Activated CD8-positive, alpha-beta T cell treated with anti-CD3 and anti-CD28 coated beads for 36 hours (primary cell): ENCODE measurements at regions not wholly inside any gene's neighbourhood (a gene's known extent, or its start where the extent isn't known, plus 50 kb on each side); places are given as distances from the start of the nearest gene placed in this dataset.

Source experiments
- ATAC-seq: fragments of 200-7000 bp; cut with Tn5 transposase; one replicate; pipeline ENCODE4 v1.10.0; 2021; ENCODE audit warnings: mild to moderate bottlenecking, moderate library complexity
- CTCF ChIA-PET: fragments of 350-600 bp; sonication (Branson Sonifier 250); formaldehyde crosslinking; loops from one replicate; lab custom pipeline; 2021; ENCODE audit warnings: antibody characterized with exemption; lab: Charles Lee
- POLR2A ChIA-PET: fragments of 350-600 bp; sonication (Branson Sonifier 250); formaldehyde crosslinking; loops from one replicate; lab custom pipeline; 2021; ENCODE audit warnings: antibody characterized with exemption; lab: Charles Lee
- DNase-seq: peaks from one replicate; pipeline ENCODE4 v3.0.0-alpha.2; 2020
- H3K27ac Mint-ChIP-seq: one replicate; pipeline ENCODE4 v1.8.0; 2021; ENCODE audit warnings: mild to moderate bottlenecking, mixed read lengths
- H3K27me3 Mint-ChIP-seq: one replicate; pipeline ENCODE4 v1.8.0; 2021; ENCODE audit warnings: mixed read lengths
- H3K36me3 Mint-ChIP-seq: one replicate; pipeline ENCODE4 v1.8.0; 2021; ENCODE audit warnings: low read depth, mixed read lengths
- H3K4me1 Mint-ChIP-seq: one replicate; pipeline ENCODE4 v1.8.0; 2021; ENCODE audit warnings: low read depth, mixed read lengths
- H3K4me3 Mint-ChIP-seq: one replicate; pipeline ENCODE4 v1.8.0; 2021; ENCODE audit warnings: mild to moderate bottlenecking, moderate library complexity, mixed read lengths
- H3K9me3 Mint-ChIP-seq: one replicate; pipeline ENCODE4 v1.8.0; 2021; ENCODE audit warnings: mixed read lengths
- intact Hi-C: fragments of 100-400 bp; cut with micrococcal nuclease; formaldehyde crosslinking; loops from one replicate; pipeline ENCODE4 v1.10.0; 2022
- TF ChIP-seq, protein P1 (sequence below): fragments of 200-600 bp; IDR thresholded peaks from one replicate; pipeline ENCODE4 v1.8.0; 2022; ENCODE audit warnings: antibody characterized with exemption, mild to moderate bottlenecking

DNA sequence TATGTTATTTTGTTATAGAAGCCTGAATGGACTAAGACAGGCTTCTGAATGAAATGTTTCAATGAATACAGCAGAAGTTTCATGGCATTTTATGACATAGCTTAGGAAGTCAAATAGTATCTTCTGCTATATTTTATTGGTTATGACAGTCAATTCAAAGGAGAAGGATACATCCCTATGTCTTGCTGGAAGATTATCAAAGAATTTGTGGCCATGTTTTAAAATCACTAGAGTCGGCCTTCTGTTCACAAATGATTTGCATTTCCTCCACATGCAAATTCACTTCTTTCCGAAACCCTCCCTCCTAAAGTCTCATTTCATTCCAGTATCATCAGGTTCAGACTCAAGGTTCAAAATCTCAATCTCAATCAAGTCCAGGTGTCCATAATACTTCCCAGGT lies 679.2 kb upstream of the ADAMTS5 start:
- peaks cover 3% of the 10 kb centered on the region for H3K9me3 Mint-ChIP-seq
- no peaks in the 10 kb centered on the region for H3K4me1 Mint-ChIP-seq
- no peak for ATAC-seq
- no peak for DNase-seq
- CTCF ChIA-PET = no interaction called here
- H3K27me3 Mint-ChIP-seq = no peaks in the 10 kb centered on the region
- no peak overlapping the region for H3K4me3 Mint-ChIP-seq
- H3K27ac Mint-ChIP-seq = no peak overlapping the region
- TF ChIP-seq, protein P1, sequence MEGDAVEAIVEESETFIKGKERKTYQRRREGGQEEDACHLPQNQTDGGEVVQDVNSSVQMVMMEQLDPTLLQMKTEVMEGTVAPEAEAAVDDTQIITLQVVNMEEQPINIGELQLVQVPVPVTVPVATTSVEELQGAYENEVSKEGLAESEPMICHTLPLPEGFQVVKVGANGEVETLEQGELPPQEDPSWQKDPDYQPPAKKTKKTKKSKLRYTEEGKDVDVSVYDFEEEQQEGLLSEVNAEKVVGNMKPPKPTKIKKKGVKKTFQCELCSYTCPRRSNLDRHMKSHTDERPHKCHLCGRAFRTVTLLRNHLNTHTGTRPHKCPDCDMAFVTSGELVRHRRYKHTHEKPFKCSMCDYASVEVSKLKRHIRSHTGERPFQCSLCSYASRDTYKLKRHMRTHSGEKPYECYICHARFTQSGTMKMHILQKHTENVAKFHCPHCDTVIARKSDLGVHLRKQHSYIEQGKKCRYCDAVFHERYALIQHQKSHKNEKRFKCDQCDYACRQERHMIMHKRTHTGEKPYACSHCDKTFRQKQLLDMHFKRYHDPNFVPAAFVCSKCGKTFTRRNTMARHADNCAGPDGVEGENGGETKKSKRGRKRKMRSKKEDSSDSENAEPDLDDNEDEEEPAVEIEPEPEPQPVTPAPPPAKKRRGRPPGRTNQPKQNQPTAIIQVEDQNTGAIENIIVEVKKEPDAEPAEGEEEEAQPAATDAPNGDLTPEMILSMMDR = no peak
- POLR2A ChIA-PET = no interaction called here
- no peaks in the 10 kb centered on the region for H3K36me3 Mint-ChIP-seq
- intact Hi-C loops = no loop called here

DNA sequence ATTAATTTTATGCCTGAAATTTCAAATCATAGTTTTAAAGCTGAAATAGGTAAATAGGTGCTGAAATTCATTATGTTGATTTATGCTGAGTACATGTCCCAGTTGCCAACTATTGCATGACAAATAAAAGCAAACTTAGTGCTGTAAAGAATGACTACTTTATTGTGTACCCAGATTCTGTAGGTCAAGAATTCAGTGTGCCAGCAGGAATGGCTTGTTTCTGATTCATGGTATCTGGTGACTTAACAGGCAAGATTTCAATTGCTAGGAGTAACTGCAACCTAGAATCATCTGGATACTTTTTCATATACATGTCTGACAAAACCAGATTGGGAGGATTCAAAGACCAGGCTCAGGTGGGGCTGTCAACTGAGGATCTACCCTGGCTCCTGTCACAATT lies 678.4 kb upstream of the ADAMTS5 start:
- Mint-ChIP-seq H3K9me3 (peaks cover 3% of the 10 kb centered on the region), H3K27me3 (no peaks in the 10 kb centered on the region), H3K4me3 (no peak overlapping the region), H3K36me3 (no peaks in the 10 kb centered on the region), H3K4me1 (no peaks in the 10 kb centered on the region), H3K27ac (no peak overlapping the region)
- DNase-seq (no peak), ATAC-seq (no peak)
- CTCF ChIA-PET = no interaction called here
- POLR2A ChIA-PET = no interaction called here
- TF ChIP-seq, protein P1 = no peak
- intact Hi-C loops = no loop called here

DNA sequence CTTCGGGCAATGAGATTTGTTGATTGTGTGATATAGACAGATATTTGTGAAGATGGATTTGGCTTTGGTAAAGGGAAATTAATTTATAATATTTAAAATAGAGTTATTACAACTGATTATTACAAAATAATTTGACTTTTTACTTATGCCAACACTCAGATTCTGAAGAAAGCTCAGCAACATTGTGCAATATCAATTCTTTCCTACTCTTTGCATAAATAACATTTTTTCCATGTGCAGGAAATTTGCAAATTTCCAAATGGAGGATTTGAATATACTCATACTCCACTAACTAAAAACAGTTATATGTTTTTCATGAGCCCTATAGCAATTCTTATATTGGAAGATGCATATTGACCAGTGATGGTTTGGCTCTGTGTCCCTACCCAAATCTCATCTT lies 676.4 kb upstream of the ADAMTS5 start:
- no peak for DNase-seq
- no peaks in the 10 kb centered on the region for H3K36me3 Mint-ChIP-seq
- TF ChIP-seq, protein P1 = no peak
- ChIA-PET CTCF (no interaction called here), POLR2A (no interaction called here)
- no peaks in the 10 kb centered on the region for H3K27me3 Mint-ChIP-seq
- H3K4me1 Mint-ChIP-seq = no peaks in the 10 kb centered on the region
- intact Hi-C loops = no loop called here
- H3K4me3 Mint-ChIP-seq = no peak overlapping the region
- H3K27ac Mint-ChIP-seq = no peak overlapping the region
- H3K9me3 Mint-ChIP-seq = peaks cover 3% of the 10 kb centered on the region
- ATAC-seq = no peak

DNA sequence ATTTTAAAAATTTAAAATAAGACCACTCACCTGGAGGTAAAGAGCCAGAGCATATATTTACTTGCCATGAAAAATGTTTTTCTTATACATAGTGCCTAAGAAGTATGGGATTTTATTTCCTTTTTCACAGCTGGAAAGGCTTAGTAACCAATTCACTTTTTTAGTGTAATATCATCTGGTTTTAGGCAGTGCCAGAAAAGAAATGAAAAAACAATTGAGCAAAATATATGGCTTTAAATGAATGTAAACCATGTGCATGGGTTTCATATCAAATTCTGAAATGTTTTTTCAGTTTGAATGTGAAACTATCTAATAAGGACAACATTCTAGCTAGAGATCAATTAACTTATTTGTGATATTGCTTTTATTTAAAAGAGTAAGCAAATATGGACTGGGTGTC lies 672.4 kb upstream of the ADAMTS5 start:
- ATAC-seq (no peak), DNase-seq (no peak)
- CTCF ChIA-PET = no interaction called here
- Mint-ChIP-seq H3K9me3 (peaks cover 3% of the 10 kb centered on the region), H3K36me3 (no peaks in the 10 kb centered on the region), H3K4me3 (no peak overlapping the region), H3K27ac (no peak overlapping the region), H3K27me3 (no peaks in the 10 kb centered on the region), H3K4me1 (no peaks in the 10 kb centered on the region)
- POLR2A ChIA-PET = no interaction called here
- intact Hi-C loops = no loop called here
- TF ChIP-seq, protein P1 = no peak

DNA sequence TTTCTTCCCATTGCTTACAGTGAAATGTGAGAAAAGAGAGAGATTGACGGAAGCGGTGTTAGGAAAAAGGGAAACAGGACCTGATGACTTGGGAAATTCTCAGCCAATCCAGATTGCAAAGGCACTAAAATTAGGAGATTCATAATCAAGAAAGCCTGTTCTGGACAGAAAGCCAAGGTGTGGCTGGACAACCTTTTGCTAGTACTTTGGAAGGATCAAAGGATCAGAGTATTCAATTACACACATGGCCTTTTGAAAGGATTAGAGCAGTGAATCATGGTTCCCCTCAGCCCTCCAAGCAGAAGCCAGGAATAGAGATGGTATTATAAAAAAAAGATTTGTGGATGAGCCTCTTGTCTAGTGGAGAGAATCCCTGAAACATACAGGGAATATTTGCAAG lies 669.8 kb upstream of the ADAMTS5 start:
- ATAC-seq (no peak), DNase-seq (no peak)
- Mint-ChIP-seq H3K36me3 (no peaks in the 10 kb centered on the region), H3K9me3 (no peaks in the 10 kb centered on the region), H3K27me3 (no peaks in the 10 kb centered on the region), H3K27ac (no peak overlapping the region), H3K4me3 (no peak overlapping the region), H3K4me1 (no peaks in the 10 kb centered on the region)
- TF ChIP-seq, protein P1 = no peak
- CTCF ChIA-PET = no interaction called here
- intact Hi-C loops = no loop called here
- POLR2A ChIA-PET = no interaction called here
